ENCODE measurements at regions not wholly inside any gene's neighbourhood (a gene's known extent, or its start where the extent isn't known, plus 50 kb on each side); places are given as distances from the start of the nearest gene placed in this dataset.

GRCh38 chr15:70289191-70289955, 191.7 kb upstream of the TLE3 start:
- Histone ChIP-seq H3K27ac (peak overlapping the region in 1 of 4 donors; percentile 25), H3K4me3 (no peak overlapping the region), H3K4me1 (peaks cover 0 to 6% (median 0%) of the 10 kb centered on the region in 4 donors), H3K36me3 (no peaks in the 10 kb centered on the region), H3K9me3 (no peaks in the 10 kb centered on the region), H3K27me3 (no peaks in the 10 kb centered on the region)
- WGBS, 2 donors (ENCODE audit: low coverage in 1 of 2), result 56 to 68% methylated on average over 2 to 8 of the region's 8 CpGs
- in situ Hi-C loops (cut with MboI; ENCODE audit: low pct_ligation_motif_present in 1 of 4, low pct_unique_long_range_greater_than_20kb in 1 of 4, low sequenced_read_pairs in 3 of 4) (no loop called here), intact Hi-C loops (cut with DNase I; ENCODE audit: low total_unique reads) (no loop called here)
- DNase-seq, result no peak
- TF ChIP-seq EP300 (IDR thresholded peaks at IDR 0.05; ENCODE audit: low read depth) (no peak), POLR2AphosphoS5 (IDR thresholded peaks at IDR 0.05) (no peak), POLR2A (IDR thresholded peaks at IDR 0.05) (no peak), CTCF (IDR thresholded peaks at IDR 0.05) (no peak)

DNA sequence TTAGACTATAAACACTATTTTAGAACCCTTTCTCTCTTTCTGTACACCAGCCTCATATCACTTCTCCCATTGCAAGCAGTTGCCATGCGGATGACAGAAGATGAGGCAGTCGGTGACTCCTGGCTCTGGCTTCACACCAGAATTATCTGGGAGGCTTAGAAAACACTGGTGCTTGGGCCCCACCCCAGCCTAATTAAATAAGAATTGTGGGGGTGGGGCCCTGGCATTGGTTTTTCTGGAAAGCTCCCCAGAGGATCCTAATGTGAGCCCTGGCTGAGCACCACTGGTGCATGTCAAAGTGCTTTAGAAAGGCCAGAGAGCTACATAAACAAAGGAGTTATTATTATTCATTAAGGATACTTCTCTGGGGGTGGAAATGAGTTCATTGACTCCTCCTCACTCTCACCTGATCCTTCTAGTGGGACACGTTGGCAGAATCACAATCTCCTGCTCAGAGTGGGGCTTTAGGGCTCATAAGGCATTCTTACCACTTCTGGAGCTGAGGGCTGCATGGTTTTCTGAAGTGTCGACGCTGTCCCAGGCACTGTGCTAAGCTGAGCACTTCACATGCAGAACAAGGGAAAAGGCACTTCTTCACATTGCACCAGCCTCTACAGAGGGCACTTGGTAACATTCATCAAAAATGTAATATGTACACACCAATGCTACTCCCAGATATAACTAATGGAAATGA, 188.5 kb upstream of the TLE3 start:
- Histone ChIP-seq H3K27ac (no peak overlapping the region), H3K27me3 (no peaks in the 10 kb centered on the region), H3K36me3 (no peaks in the 10 kb centered on the region), H3K9me3 (no peaks in the 10 kb centered on the region), H3K4me1 (peaks cover 0 to 6% (median 0%) of the 10 kb centered on the region in 4 donors), H3K4me3 (no peak overlapping the region)
- intact Hi-C loops (cut with DNase I; ENCODE audit: low total_unique reads), result no loop called here
- no peak for TF ChIP-seq CTCF (IDR thresholded peaks at IDR 0.05)
- TF ChIP-seq POLR2A (IDR thresholded peaks at IDR 0.05), result no peak
- TF ChIP-seq EP300 (IDR thresholded peaks at IDR 0.05; ENCODE audit: low read depth), result no peak
- no peak for TF ChIP-seq POLR2AphosphoS5 (IDR thresholded peaks at IDR 0.05)
- no peak for DNase-seq
- in situ Hi-C loops (cut with MboI; ENCODE audit: low pct_ligation_motif_present in 1 of 4, low pct_unique_long_range_greater_than_20kb in 1 of 4, low sequenced_read_pairs in 3 of 4), result no loop called here
- 76% methylated on average over 5 of the region's 5 CpGs; no CpG with 5 or more reads in 1 of the 2 donors for WGBS, 2 donors (ENCODE audit: low coverage in 1 of 2)

- Histone ChIP-seq H3K4me3 (no peak overlapping the region), H3K9me3 (no peaks in the 10 kb centered on the region), H3K4me1 (peaks cover 0 to 2% (median 0%) of the 10 kb centered on the region in 4 donors), H3K27me3 (no peaks in the 10 kb centered on the region), H3K36me3 (no peaks in the 10 kb centered on the region), H3K27ac (no peak overlapping the region)
- intact Hi-C loops (cut with DNase I; ENCODE audit: low total_unique reads), result no loop called here
- in situ Hi-C loops (cut with MboI; ENCODE audit: low pct_ligation_motif_present in 1 of 4, low pct_unique_long_range_greater_than_20kb in 1 of 4, low sequenced_read_pairs in 3 of 4), result no loop called here
- DNase-seq, result no peak
- WGBS, 2 donors (ENCODE audit: low coverage in 1 of 2), result 82 to 88% methylated on average over 3 to 9 of the region's 9 CpGs
- no peak for TF ChIP-seq EP300 (IDR thresholded peaks at IDR 0.05; ENCODE audit: low read depth)
- TF ChIP-seq POLR2AphosphoS5 (IDR thresholded peaks at IDR 0.05), result no peak
- no peak for TF ChIP-seq POLR2A (IDR thresholded peaks at IDR 0.05)
- TF ChIP-seq CTCF (IDR thresholded peaks at IDR 0.05), result no peak
Observed at GRCh38 chr15:70284438-70285214, 186.9 kb upstream of the TLE3 start.

- intact Hi-C loops (cut with DNase I; ENCODE audit: low total_unique reads), result no loop called here
Observed at GRCh38 chr15:70283511-70283910, 185.8 kb upstream of the TLE3 start.

More at GRCh38 chr15:70283511-70283910, 185.8 kb upstream of the TLE3 start:
- no peaks in the 10 kb centered on the region for H3K4me1 ChIP-seq
- 75% methylated on average over 1 of the region's 1 CpG; no CpG with 5 or more reads in 1 of the 2 donors for WGBS, 2 donors (ENCODE audit: low coverage in 1 of 2)
- TF ChIP-seq CTCF (IDR thresholded peaks at IDR 0.05), result no peak
- no peak for TF ChIP-seq POLR2A (IDR thresholded peaks at IDR 0.05)
- no peak for TF ChIP-seq EP300 (IDR thresholded peaks at IDR 0.05; ENCODE audit: low read depth)
- TF ChIP-seq POLR2AphosphoS5 (IDR thresholded peaks at IDR 0.05), result no peak
- no peaks in the 10 kb centered on the region for H3K9me3 ChIP-seq
- no peak overlapping the region for H3K27ac ChIP-seq
- no peaks in the 10 kb centered on the region for H3K36me3 ChIP-seq
- DNase-seq, result no peak
- in situ Hi-C loops (cut with MboI; ENCODE audit: low pct_ligation_motif_present in 1 of 4, low pct_unique_long_range_greater_than_20kb in 1 of 4, low sequenced_read_pairs in 3 of 4), result no loop called here
- H3K27me3 ChIP-seq, result no peaks in the 10 kb centered on the region
- no peak overlapping the region for H3K4me3 ChIP-seq

Data from transverse colon (tissue), 4 donors.